ENCODE measurements at regions not wholly inside any gene's neighbourhood (a gene's known extent, or its start where the extent isn't known, plus 50 kb on each side); places are given as distances from the start of the nearest gene placed in this dataset.
"Not testable (repeated sequence)": the region's sequence is repeated elsewhere in the genome, so short reads cannot be mapped to it uniquely, and the experiment has no call there.

GRCh38 chr5:19288311-19288710 is 699.7 kb downstream of the CDH18 start:
- not testable (repeated sequence) for H3K4me3 ChIP-seq (ENCODE audit: low read length); H3K27me3 ChIP-seq (ENCODE audit: insufficient read depth, low read length); H3K4me1 ChIP-seq (ENCODE audit: insufficient read depth, low read length); H3K9me3 ChIP-seq (ENCODE audit: low read depth, low read length)

- Histone ChIP-seq H3K27me3 (ENCODE audit: insufficient read depth, low read length) (no peaks in the 10 kb centered on the region), H3K4me1 (ENCODE audit: insufficient read depth, low read length) (no peaks in the 10 kb centered on the region), H3K9me3 (ENCODE audit: low read depth, low read length) (no peaks in the 10 kb centered on the region), H3K4me3 (ENCODE audit: low read length) (no peak overlapping the region)
Observed at GRCh38 chr5:19297934-19298333, 690.1 kb downstream of the CDH18 start.

GRCh38 chr5:19301271-19301670 is 686.7 kb downstream of the CDH18 start:
- Histone ChIP-seq H3K9me3 (ENCODE audit: low read depth, low read length) (no peaks in the 10 kb centered on the region), H3K27me3 (ENCODE audit: insufficient read depth, low read length) (no peaks in the 10 kb centered on the region), H3K4me1 (ENCODE audit: insufficient read depth, low read length) (no peaks in the 10 kb centered on the region), H3K4me3 (ENCODE audit: low read length) (no peak overlapping the region)

GRCh38 chr5:19314840-19315239 is 673.2 kb downstream of the CDH18 start:
- no peak overlapping the region for H3K4me3 ChIP-seq (ENCODE audit: low read length)
- no peaks in the 10 kb centered on the region for H3K4me1 ChIP-seq (ENCODE audit: insufficient read depth, low read length)
- H3K9me3 ChIP-seq (ENCODE audit: low read depth, low read length) = peaks cover 7% of the 10 kb centered on the region

GRCh38 chr5:19319252-19319651 is 668.7 kb downstream of the CDH18 start:
- H3K4me1 ChIP-seq (ENCODE audit: insufficient read depth, low read length) = no peaks in the 10 kb centered on the region
- H3K9me3 ChIP-seq (ENCODE audit: low read depth, low read length) = no peaks in the 10 kb centered on the region
- no peak overlapping the region for H3K4me3 ChIP-seq (ENCODE audit: low read length)
- no peaks in the 10 kb centered on the region for H3K27me3 ChIP-seq (ENCODE audit: insufficient read depth, low read length)

More at GRCh38 chr5:19314840-19315239, 673.2 kb downstream of the CDH18 start:
- H3K27me3 ChIP-seq (ENCODE audit: insufficient read depth, low read length) = no peaks in the 10 kb centered on the region

- Histone ChIP-seq H3K4me3 (ENCODE audit: low read length) (no peak overlapping the region), H3K4me1 (ENCODE audit: insufficient read depth, low read length) (no peaks in the 10 kb centered on the region), H3K27me3 (ENCODE audit: insufficient read depth, low read length) (no peaks in the 10 kb centered on the region), H3K9me3 (ENCODE audit: low read depth, low read length) (no peaks in the 10 kb centered on the region)
Observed at GRCh38 chr5:19322716-19323485, 665.1 kb downstream of the CDH18 start.

- Histone ChIP-seq H3K27me3 (ENCODE audit: insufficient read depth, low read length) (no peaks in the 10 kb centered on the region), H3K4me1 (ENCODE audit: insufficient read depth, low read length) (no peaks in the 10 kb centered on the region), H3K4me3 (ENCODE audit: low read length) (no peak overlapping the region), H3K9me3 (ENCODE audit: low read depth, low read length) (peaks cover 6% of the 10 kb centered on the region)
Observed at GRCh38 chr5:19334278-19334677, 653.7 kb downstream of the CDH18 start.

GRCh38 chr5:19342942-19343341 is 645.1 kb downstream of the CDH18 start:
- Histone ChIP-seq H3K4me1 (ENCODE audit: insufficient read depth, low read length) (no peaks in the 10 kb centered on the region), H3K9me3 (ENCODE audit: low read depth, low read length) (no peaks in the 10 kb centered on the region), H3K4me3 (ENCODE audit: low read length) (no peak overlapping the region), H3K27me3 (ENCODE audit: insufficient read depth, low read length) (no peaks in the 10 kb centered on the region)

GRCh38 chr5:19352120-19352519 is 635.9 kb downstream of the CDH18 start:
- Histone ChIP-seq H3K4me3 (ENCODE audit: low read length) (no peak overlapping the region), H3K9me3 (ENCODE audit: low read depth, low read length) (no peaks in the 10 kb centered on the region), H3K27me3 (ENCODE audit: insufficient read depth, low read length) (no peaks in the 10 kb centered on the region), H3K4me1 (ENCODE audit: insufficient read depth, low read length) (no peaks in the 10 kb centered on the region)

GRCh38 chr5:19369048-19369447 is 619.0 kb downstream of the CDH18 start:
- Histone ChIP-seq H3K27me3 (ENCODE audit: insufficient read depth, low read length) (no peaks in the 10 kb centered on the region), H3K9me3 (ENCODE audit: low read depth, low read length) (no peaks in the 10 kb centered on the region), H3K4me3 (ENCODE audit: low read length) (no peak overlapping the region), H3K4me1 (ENCODE audit: insufficient read depth, low read length) (no peaks in the 10 kb centered on the region)

- H3K4me1 ChIP-seq (ENCODE audit: insufficient read depth, low read length) = no peaks in the 10 kb centered on the region
- no peak overlapping the region for H3K4me3 ChIP-seq (ENCODE audit: low read length)
- no peaks in the 10 kb centered on the region for H3K27me3 ChIP-seq (ENCODE audit: insufficient read depth, low read length)
- no peaks in the 10 kb centered on the region for H3K9me3 ChIP-seq (ENCODE audit: low read depth, low read length)
Observed at GRCh38 chr5:19369561-19369960, 618.4 kb downstream of the CDH18 start.

- H3K27me3 ChIP-seq (ENCODE audit: insufficient read depth, low read length) = no peaks in the 10 kb centered on the region
- no peak overlapping the region for H3K4me3 ChIP-seq (ENCODE audit: low read length)
- H3K4me1 ChIP-seq (ENCODE audit: insufficient read depth, low read length) = no peaks in the 10 kb centered on the region
- H3K9me3 ChIP-seq (ENCODE audit: low read depth, low read length) = no peaks in the 10 kb centered on the region
Observed at GRCh38 chr5:19370655-19371386, 617.2 kb downstream of the CDH18 start.

GRCh38 chr5:19388391-19388790 is 599.6 kb downstream of the CDH18 start:
- H3K4me1 ChIP-seq (ENCODE audit: insufficient read depth, low read length) = no peaks in the 10 kb centered on the region
- no peaks in the 10 kb centered on the region for H3K9me3 ChIP-seq (ENCODE audit: low read depth, low read length)
- no peak overlapping the region for H3K4me3 ChIP-seq (ENCODE audit: low read length)
- no peaks in the 10 kb centered on the region for H3K27me3 ChIP-seq (ENCODE audit: insufficient read depth, low read length)

- Histone ChIP-seq H3K9me3 (ENCODE audit: low read depth, low read length) (no peaks in the 10 kb centered on the region), H3K4me3 (ENCODE audit: low read length) (no peak overlapping the region), H3K4me1 (ENCODE audit: insufficient read depth, low read length) (no peaks in the 10 kb centered on the region), H3K27me3 (ENCODE audit: insufficient read depth, low read length) (no peaks in the 10 kb centered on the region)
Observed at GRCh38 chr5:19401032-19401431, 587.0 kb downstream of the CDH18 start.

- H3K27me3 ChIP-seq (ENCODE audit: insufficient read depth, low read length) = no peaks in the 10 kb centered on the region
- no peak overlapping the region for H3K4me3 ChIP-seq (ENCODE audit: low read length)
- peaks cover 9% of the 10 kb centered on the region for H3K9me3 ChIP-seq (ENCODE audit: low read depth, low read length)
- no peaks in the 10 kb centered on the region for H3K4me1 ChIP-seq (ENCODE audit: insufficient read depth, low read length)
Observed at GRCh38 chr5:19406576-19407365, 581.2 kb downstream of the CDH18 start.
